ENCODE measurements at regions not wholly inside any gene's neighbourhood (a gene's known extent, or its start where the extent isn't known, plus 50 kb on each side); places are given as distances from the start of the nearest gene placed in this dataset.

GRCh38 chr4:178899084-178899483 lies 1456.8 kb upstream of the AGA start:
- Histone ChIP-seq H3K4me1 (no peaks in the 10 kb centered on the region), H3K27ac (no peak overlapping the region), H3K36me3 (replicated peaks in 1 of 2; ENCODE audit: insufficient read depth in 1 of 2, low read depth in 2 of 2) (no peaks in the 10 kb centered on the region), H3K9me3 (no peaks in the 10 kb centered on the region), H3K27me3 (no peaks in the 10 kb centered on the region), H3K4me3 (no peak overlapping the region)
- TF ChIP-seq POLR2A (IDR thresholded peaks at IDR 0.05), result no peak
- TF ChIP-seq CTCF (IDR thresholded peaks at IDR 0.05), result no peak
- ATAC-seq (no peak), DNase-seq (no peak)
- intact Hi-C loops (cut with DNase I), result no loop called here
- WGBS, 2 donors, result 41 to 68% methylated on average over 2 of the region's 2 CpGs

- intact Hi-C loops (cut with DNase I), result no loop called here
- ATAC-seq, result no peak
- 18 to 24% methylated on average over 1 of the region's 1 CpG for WGBS, 2 donors
- Histone ChIP-seq H3K27me3 (no peaks in the 10 kb centered on the region), H3K36me3 (replicated peaks in 1 of 2; ENCODE audit: insufficient read depth in 1 of 2, low read depth in 2 of 2) (no peaks in the 10 kb centered on the region), H3K4me3 (no peak overlapping the region), H3K27ac (no peak overlapping the region), H3K9me3 (no peaks in the 10 kb centered on the region), H3K4me1 (no peaks in the 10 kb centered on the region)
- TF ChIP-seq CTCF (IDR thresholded peaks at IDR 0.05), result no peak
- TF ChIP-seq POLR2A (IDR thresholded peaks at IDR 0.05), result no peak
- no peak for DNase-seq
Measured at GRCh38 chr4:178917756-178918155, 1475.5 kb upstream of the AGA start.

GRCh38 chr4:178937130-178937529 lies 1494.9 kb upstream of the AGA start:
- intact Hi-C loops (cut with DNase I), result no loop called here
- DNase-seq, result no peak
- WGBS, 2 donors, result 32 to 52% methylated on average over 1 of the region's 1 CpG
- Histone ChIP-seq H3K4me1 (no peaks in the 10 kb centered on the region), H3K4me3 (no peak overlapping the region), H3K9me3 (no peaks in the 10 kb centered on the region), H3K36me3 (replicated peaks in 1 of 2; ENCODE audit: insufficient read depth in 1 of 2, low read depth in 2 of 2) (no peaks in the 10 kb centered on the region), H3K27me3 (no peaks in the 10 kb centered on the region), H3K27ac (no peak overlapping the region)
- TF ChIP-seq CTCF (IDR thresholded peaks at IDR 0.05), result no peak
- TF ChIP-seq POLR2A (IDR thresholded peaks at IDR 0.05), result no peak
- ATAC-seq, result no peak

GRCh38 chr4:178941975-178942374 lies 1499.7 kb upstream of the AGA start:
- TF ChIP-seq CTCF (IDR thresholded peaks at IDR 0.05) (no peak), POLR2A (IDR thresholded peaks at IDR 0.05) (no peak)
- WGBS, 2 donors, result 54% methylated on average over 7 of the region's 7 CpGs
- Histone ChIP-seq H3K4me3 (no peak overlapping the region), H3K36me3 (replicated peaks in 1 of 2; ENCODE audit: insufficient read depth in 1 of 2, low read depth in 2 of 2) (no peaks in the 10 kb centered on the region), H3K4me1 (no peaks in the 10 kb centered on the region), H3K27ac (no peak overlapping the region), H3K9me3 (no peaks in the 10 kb centered on the region), H3K27me3 (no peaks in the 10 kb centered on the region)
- intact Hi-C loops (cut with DNase I), result no loop called here
- ATAC-seq (no peak), DNase-seq (no peak)

GRCh38 chr4:178953447-178954120 lies 1511.3 kb upstream of the AGA start:
- ATAC-seq (no peak), DNase-seq (no peak)
- TF ChIP-seq POLR2A (IDR thresholded peaks at IDR 0.05), result no peak
- no peak for TF ChIP-seq CTCF (IDR thresholded peaks at IDR 0.05)
- H3K27me3 ChIP-seq, result no peaks in the 10 kb centered on the region
- H3K27ac ChIP-seq, result no peak overlapping the region
- no peaks in the 10 kb centered on the region for H3K4me1 ChIP-seq
- 82 to 90% methylated on average over 22 of the region's 22 CpGs for WGBS, 2 donors
- H3K36me3 ChIP-seq (replicated peaks in 1 of 2; ENCODE audit: insufficient read depth in 1 of 2, low read depth in 2 of 2), result no peaks in the 10 kb centered on the region
- intact Hi-C loops (cut with DNase I), result no loop called here
- H3K4me3 ChIP-seq, result no peak overlapping the region
- no peaks in the 10 kb centered on the region for H3K9me3 ChIP-seq
